Caki2 (cell line): ENCODE measurements at regions not wholly inside any gene's neighbourhood (a gene's known extent, or its start where the extent isn't known, plus 50 kb on each side); places are given as distances from the start of the nearest gene placed in this dataset.

Source experiments
- DNase-seq: peaks from one replicate; pipeline ENCODE4 v3.0.0-alpha.2; 2015; ENCODE audit warnings: low read depth
- in situ Hi-C: cut with HindIII; loops from 2 replicates; pipeline ENCODE4 v1.10.0; 2016; ENCODE audit warnings: low sequenced_read_pairs, low pct_unique_long_range_greater_than_20kb, mixed read lengths

DNA sequence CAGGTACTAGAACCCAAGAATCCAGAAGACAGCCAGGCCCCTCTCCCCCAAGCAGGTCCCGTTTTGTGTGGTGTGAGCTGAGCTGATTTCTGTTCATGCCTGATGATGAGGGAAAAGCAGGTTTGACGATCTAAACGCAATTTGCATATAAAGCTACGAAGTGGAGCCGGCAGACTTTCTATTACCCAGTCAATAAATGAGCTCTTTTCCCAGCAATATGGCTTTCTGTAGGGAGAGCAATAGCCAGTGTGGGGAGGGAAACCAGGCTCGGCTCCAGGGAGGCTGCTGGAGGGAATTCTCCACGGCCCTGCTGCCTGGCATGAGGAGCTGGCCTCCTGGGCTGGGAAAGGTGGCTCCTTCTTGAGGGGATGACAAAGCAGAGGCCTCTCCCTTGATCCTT, 140.7 kb upstream of the AJAP1 start:
- DNase-seq, result no peak
- in situ Hi-C loops, result no loop called here

DNA sequence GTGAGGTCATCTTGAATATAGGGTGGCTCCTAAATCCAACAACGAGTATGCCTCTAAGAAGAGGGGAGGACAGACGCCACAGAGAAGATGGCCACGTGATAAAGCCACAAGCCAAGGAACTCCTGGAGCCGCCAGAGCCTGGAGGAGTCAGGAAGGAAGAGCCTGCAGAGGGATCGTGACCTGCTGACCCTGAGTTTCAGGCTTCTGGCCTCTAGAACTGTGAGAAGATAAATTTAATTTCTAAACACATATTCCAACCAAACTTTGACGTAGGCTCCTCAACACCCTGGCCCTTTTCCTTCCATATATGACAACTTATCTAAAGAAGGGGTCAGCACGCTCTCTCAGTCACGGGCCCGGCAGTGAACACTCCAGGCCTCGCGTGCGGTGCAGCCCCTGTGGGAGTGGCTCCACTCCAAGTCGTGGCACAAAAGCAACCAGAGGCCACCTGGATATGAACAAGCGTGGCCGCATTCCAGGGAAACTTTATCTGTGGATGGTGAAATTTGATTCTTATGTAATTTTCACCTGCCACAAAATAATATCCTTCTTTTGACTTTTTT, 138.6 kb upstream of the AJAP1 start:
- DNase-seq, result no peak
- in situ Hi-C loops, result no loop called here

DNA sequence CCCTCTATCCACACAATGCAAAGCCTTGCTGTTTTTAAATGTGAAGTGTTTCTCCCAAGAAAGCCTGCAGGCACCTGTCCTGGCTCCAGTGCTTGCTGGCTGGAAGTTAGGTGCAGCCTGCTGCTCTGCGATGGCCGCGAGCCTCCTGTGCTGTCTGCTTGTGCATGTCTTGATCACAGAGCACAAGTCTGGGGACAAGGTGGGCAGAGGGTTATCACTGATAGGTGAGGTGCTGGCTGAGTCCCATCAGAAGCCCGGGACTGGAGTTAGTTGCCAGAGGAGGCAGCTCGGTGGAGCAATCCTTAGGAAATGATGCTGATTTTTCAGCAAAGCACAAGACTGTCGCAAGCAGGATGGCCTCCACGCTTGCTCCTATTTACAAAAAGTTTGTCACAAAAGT, 137.8 kb upstream of the AJAP1 start:
- in situ Hi-C loops, result no loop called here
- DNase-seq, result no peak

DNA sequence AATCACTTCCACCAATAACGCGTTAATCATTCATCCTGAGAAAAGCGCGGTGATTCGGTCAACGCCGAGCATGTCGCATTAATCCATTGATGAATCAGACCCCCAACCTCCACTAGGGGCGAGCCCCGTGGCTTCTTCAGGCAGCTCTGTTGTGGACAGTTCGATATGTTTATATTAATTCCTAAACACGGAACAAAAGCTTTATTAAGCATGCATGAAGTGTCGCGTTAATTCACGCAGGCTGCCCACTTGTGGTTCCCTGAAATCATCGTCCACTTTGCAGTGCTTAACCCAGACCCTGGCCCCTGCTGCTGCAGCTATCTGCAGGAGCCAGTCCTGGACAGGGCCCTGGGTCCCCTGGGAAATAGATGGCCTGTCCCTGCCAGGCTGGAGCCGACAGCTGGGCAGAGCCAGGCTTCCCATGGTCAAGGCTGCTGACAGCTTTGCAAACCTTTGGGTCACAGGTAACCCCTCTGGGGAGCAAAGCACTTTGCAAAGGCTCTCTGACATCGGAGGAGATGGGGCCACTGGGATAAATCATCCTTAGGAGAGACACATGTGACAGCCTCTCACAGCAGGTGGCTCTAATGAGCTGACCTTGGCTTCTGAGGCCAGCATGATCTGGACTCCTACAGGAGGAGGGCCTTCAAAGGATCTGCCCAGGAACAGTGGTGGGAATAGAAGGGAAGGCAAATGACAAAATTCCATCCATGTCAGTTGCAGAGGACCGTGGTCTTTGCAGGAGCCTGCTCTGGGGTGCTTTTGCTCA, 137.0 kb upstream of the AJAP1 start:
- DNase-seq, result no peak
- in situ Hi-C loops, result no loop called here

GRCh38 chr1:4518621-4519020, 135.8 kb upstream of the AJAP1 start:
- in situ Hi-C loops, result no loop called here
- DNase-seq, result no peak

GRCh38 chr1:4519954-4520353, 134.5 kb upstream of the AJAP1 start:
- DNase-seq, result no peak
- in situ Hi-C loops, result no loop called here

GRCh38 chr1:4523551-4523950, 130.9 kb upstream of the AJAP1 start:
- DNase-seq, result no peak
- in situ Hi-C loops, result no loop called here

DNA sequence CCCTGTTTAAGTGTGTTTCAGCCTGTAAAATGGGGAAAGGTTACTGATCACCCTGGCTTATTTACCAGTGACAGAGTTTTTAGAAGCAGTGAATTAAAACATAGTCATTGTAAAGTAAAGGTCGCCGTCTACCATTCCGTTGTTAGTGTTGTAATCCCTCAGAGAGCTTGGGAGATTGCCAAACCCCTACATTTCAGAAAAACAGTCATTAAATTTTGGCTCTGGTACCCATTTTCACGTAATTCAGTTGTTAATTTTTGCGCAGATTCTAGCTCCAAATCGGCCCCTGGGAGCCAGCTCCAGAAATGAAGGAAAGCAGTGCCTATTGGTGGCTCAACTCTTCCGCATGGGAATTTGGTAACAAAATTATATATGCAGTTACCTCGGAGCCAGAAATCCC, 127.7 kb upstream of the AJAP1 start:
- in situ Hi-C loops, result no loop called here
- DNase-seq, result no peak

DNA sequence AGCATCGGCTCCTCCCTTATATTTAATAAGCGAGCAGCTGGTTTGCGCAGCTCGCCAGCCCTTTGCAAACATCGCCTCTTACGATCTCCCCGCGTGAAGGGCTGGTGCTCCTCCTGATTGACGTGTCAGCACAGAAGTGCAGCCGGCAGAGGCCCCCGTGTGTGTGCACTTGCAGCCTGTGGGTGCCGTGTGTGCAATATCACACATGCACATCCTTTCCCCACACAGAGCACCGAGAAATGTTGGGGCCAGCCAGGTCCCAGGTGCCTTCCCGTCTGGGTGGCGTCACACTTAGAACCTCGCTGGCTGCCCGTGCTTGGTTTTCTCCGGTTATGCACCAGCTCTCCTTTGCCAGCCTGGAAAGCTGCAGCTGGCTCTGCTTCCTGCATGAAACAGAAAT, 126.6 kb upstream of the AJAP1 start:
- no peak for DNase-seq
- in situ Hi-C loops, result no loop called here

GRCh38 chr1:4528590-4528989, 125.8 kb upstream of the AJAP1 start:
- no peak for DNase-seq
- in situ Hi-C loops, result no loop called here

DNA sequence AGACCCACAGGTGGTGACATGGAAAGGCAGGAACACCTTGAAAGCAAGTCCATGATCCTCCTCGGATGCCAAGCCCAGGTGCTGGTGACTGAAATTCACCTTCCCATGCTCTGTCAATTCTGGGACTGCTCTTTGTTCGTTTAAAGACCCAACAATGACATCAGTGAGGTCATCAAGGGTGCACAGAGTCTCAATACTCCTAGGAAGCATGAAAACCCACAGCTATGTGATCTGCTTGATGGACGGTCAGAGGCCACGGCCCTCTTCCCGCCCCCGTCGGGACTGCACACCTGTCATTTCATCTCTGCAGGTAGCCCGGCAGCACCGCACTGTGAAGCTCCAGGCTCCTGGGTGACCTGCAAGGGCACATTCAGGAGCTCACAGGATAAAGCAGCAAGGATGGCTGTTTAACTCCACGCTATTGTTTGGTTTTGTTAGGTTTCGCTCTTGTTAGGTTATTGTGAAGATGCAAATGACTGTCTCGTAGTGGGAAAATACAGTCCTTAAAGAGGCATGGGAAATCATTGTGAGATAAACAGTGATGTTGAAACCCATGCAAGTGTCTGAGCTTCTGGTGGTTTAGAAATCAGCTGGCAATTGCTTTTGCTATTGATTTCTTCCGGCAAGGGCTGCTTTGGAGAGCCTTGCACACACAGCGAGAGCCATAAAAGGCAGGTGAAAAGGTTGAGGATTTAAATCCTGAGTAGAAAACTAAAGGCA, 124.8 kb upstream of the AJAP1 start:
- in situ Hi-C loops, result no loop called here
- no peak for DNase-seq

DNA sequence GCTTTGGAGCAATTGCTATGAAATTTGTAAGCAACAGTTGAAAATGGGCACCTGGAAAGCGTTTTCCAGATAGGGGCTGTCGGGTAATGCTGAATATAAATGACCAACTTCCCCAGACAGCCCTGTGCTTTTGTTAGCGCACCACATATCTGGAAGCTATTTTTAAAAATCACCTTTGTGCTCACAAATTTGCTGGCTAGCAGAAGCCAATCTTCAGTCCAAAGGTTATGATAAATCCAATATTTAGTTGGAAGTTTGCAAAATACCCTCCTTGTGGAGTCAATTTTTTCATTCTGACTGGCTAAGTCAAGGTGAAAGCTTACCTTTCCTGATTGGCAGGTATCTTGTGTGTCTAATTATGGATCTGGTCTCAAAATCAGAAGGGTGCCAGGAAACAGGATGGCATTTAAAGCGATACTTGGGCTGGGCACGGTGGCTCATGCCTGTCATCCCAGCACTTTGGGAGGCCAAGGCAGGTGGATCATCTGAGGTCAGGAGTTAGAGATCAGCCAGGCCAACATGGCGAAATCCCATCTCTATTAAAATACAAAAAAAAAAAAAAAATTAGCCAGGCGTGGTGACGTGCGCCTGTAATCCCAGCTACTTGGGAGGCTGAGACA, 124.1 kb upstream of the AJAP1 start:
- in situ Hi-C loops, result no loop called here

GRCh38 chr1:4531842-4532241, 122.6 kb upstream of the AJAP1 start:
- in situ Hi-C loops, result no loop called here
- no peak for DNase-seq

More for the DNA sequence above, 124.1 kb upstream of the AJAP1 start:
- no peak for DNase-seq

DNA sequence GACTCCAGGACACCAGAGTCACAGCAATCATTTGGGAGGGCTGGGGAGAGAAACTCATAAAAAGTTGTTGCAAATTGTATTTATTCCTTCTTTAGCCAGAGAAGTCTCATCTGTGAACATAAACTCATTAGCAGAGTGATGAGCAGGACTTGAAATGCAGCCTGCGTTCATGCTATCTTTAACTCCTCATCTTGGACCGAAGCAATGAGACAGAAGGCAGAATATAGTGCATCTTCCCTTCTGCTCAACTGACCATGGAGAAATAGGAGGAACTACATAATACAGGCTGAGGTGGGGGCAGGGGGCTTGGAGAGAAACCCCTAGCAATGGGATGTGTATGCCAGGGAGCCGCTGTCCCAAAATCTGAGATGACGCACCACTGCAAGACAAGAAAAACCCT, 121.8 kb upstream of the AJAP1 start:
- in situ Hi-C loops, result no loop called here
- no peak for DNase-seq

DNA sequence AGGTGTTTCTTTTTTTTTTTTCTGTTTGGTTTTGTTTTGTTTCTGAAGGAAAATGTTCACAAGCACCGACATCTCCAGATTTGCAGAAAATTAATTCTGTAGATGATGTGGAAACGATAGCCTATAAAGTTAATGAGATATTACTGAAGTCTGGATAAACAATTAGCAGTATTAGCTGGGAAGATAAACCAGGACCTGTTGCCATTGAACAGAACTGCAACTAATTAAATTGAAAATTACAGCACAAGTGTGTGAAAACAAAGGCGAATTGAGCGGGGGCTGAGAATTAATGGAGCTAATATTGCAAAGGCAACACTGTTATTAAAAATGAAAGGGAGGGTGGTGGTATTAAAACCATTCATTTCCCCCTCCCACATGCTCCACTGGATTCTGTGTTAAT, 107.5 kb upstream of the AJAP1 start:
- in situ Hi-C loops, result no loop called here
- no peak for DNase-seq

- in situ Hi-C loops, result no loop called here
- DNase-seq, result peak; percentile 10
Measured at GRCh38 chr1:4549930-4550329, 104.5 kb upstream of the AJAP1 start.

- no peak for DNase-seq
- in situ Hi-C loops, result no loop called here
Measured at GRCh38 chr1:4550941-4551340, 103.5 kb upstream of the AJAP1 start.

DNA sequence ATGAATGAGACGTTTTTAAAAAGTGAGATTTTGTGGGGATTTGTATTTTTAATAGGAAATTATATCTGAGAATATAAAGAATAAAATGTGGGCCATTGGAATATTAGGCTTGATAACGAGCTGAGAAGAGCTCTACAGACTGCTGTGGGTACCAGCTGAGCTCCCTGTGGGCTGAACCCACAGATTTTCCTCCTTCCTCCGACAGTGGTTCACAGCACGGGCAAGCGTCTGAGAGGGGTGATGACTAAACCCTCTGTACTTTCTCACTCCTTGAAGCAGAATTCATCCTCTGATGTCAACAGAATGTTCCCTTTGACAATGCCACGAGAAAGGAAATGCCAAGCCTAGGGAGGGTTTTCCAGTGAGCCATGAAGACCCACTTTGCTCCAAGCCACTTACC, 102.7 kb upstream of the AJAP1 start:
- in situ Hi-C loops, result no loop called here
- no peak for DNase-seq

DNA sequence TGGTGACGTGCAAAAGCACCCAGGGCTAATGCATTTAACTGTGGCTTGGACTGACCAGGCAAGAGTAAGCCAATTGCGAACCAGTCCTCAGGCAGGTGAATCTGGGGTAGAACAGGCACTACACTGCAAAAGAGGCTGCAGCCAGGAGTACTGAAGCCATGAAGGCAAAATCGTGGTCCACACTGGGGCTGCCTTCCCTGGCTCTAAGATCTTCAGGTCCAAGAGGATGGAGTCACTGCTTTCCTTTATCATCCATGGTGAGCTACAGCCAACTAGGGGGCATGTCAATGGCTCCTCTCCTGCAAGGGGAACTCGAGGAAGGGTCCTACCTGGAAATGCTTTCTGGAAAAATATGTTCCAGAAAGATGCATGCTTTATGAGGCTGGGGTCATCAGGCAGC, 100.6 kb upstream of the AJAP1 start:
- in situ Hi-C loops, result no loop called here
- no peak for DNase-seq
